Stomach (tissue), 8 donors: ENCODE measurements at regions not wholly inside any gene's neighbourhood (a gene's known extent, or its start where the extent isn't known, plus 50 kb on each side); places are given as distances from the start of the nearest gene placed in this dataset.

Experiments
- DNase-seq, 2 donors: peaks; one replicate each; pipeline versions ENCODE4 v3.0.0 to v3.0.0-alpha.2; 2013 to 2019
- H3K27ac ChIP-seq, 5 donors: fragments of 200-600 bp in 4 of 5; sonication (generic) in 4 of 5; one replicate each; pipeline ENCODE4 v1.5.1; 2013 to 2019; ENCODE audit warnings: mild to moderate bottlenecking in 1 of 5, moderate library complexity in 1 of 5
- H3K27me3 ChIP-seq, 3 donors: fragments of 200-600 bp; sonication (generic); one replicate each; pipeline ENCODE4 v1.5.1; 2017 to 2019; ENCODE audit warnings: mixed run types in 1 of 3
- H3K36me3 ChIP-seq, 4 donors: fragments of 200-600 bp; sonication (generic); 1 replicate in 3 of 4; 2 replicates in 1 of 4; pipeline ENCODE4 v1.5.1; 2016 to 2019
- H3K4me1 ChIP-seq, 4 donors: fragments of 200-600 bp; sonication (generic); one replicate each; pipeline ENCODE4 v1.5.1; 2016 to 2019
- H3K4me3 ChIP-seq, 4 donors: fragments of 200-600 bp; sonication (generic) in 3 of 4; one replicate each; pipeline ENCODE4 v1.5.1; 2016 to 2019; ENCODE audit warnings: mild to moderate bottlenecking in 1 of 4
- H3K9me3 ChIP-seq, 4 donors: fragments of 200-600 bp; sonication (generic); one replicate each; pipeline ENCODE4 v1.5.1; 2016 to 2019
- EP300 ChIP-seq: sonication (generic); formaldehyde crosslinking; IDR thresholded peaks from one replicate; pipeline ENCODE4 v1.6.1; 2017; ENCODE audit warnings: antibody characterized with exemption
- POLR2A ChIP-seq, 4 donors: fragments of 450-650 bp; IDR thresholded peaks; one replicate each; pipeline ENCODE4 v1.6.1; 2016; ENCODE audit warnings: antibody characterized with exemption in 4 of 4, control low read depth in 2 of 4, mild to moderate bottlenecking in 1 of 4, moderate library complexity in 1 of 4
- POLR2AphosphoS5 ChIP-seq, 3 donors: sonication (generic); formaldehyde crosslinking; IDR thresholded peaks; one replicate each; pipeline ENCODE4 v1.6.1; 2016; ENCODE audit warnings: antibody characterized with exemption in 3 of 3
- WGBS, 5 donors: extraction: QIAGEN DNeasy Blood & Tissue Kit in 3 of 5; methylation state at CpG; one replicate each; pipeline versions ENCODE4 v1.1.5 to v1.1.7; 2013 to 2018; 5-methylcytosine and 5-hydroxymethylcytosine counted together
- intact Hi-C: fragments of 100-400 bp; cut with DNase I; formaldehyde crosslinking; loops from one replicate; pipeline ENCODE4 v1.15.1; 2023; ENCODE audit warnings: low total_unique reads
- TF ChIP-seq, protein P1 (sequence below), 7 experiments: fragments of 450-650 bp in 4 of 7; fragments of 200-600 bp in 3 of 7; sonication (generic) in 3 of 7; IDR thresholded peaks; one replicate each; pipeline ENCODE4 v1.5.1; 2016 to 2019; ENCODE audit warnings: antibody characterized with exemption in 7 of 7, control low read depth in 2 of 7, mild to moderate bottlenecking in 1 of 7
- donor health status: healthy with polysubstance abuse.
- donor health status: Bipolar disorder and iron deficiency.
- donor health status: healthy.

DNA sequence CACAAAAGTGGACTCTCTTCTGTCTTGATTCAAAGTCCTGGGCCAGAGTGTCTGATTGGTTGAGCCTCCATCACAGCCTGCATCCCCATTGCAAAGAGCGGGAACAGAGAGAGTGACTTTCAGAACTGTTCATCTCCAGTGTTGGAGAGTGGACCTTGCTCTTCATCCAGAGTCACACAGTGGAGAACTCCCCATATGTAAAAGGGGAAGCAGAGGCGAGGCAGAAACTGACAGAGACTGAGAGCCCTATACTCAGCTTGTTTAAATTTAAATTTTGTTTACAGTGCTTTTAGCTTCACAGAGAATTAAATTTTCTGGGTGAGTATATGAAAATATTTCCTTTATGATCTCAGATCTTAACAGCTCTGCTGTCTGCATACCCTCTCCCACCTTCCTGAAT is 70.0 kb upstream of the SSBP2 start:
- H3K27ac ChIP-seq, result no peak overlapping the region
- intact Hi-C loops, result no loop called here
- WGBS, 5 donors, result 92 to 98% (median 95%) methylated on average over 2 of the region's 2 CpGs

DNA sequence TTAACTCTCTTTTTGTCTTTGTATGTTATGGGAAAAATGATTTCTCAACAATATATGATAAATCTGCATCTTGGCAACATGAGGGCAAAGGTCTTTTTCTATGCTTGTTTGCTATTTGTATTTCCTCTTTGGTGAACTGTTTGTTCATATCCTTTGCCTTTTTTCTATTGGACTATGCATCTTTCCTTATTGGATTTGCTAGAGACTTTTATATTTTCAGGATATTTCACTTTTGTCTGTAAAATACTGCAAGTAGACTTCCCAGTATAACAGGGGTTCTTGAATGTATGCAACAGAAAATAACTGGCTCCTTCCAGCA is 69.4 kb upstream of the SSBP2 start:
- no peaks in the 10 kb centered on the region for H3K36me3 ChIP-seq
- intact Hi-C loops, result no loop called here
- H3K27ac ChIP-seq, result no peak overlapping the region
- H3K27me3 ChIP-seq, result no peaks in the 10 kb centered on the region
- H3K4me1 ChIP-seq, result peaks cover 0 to 26% (median 3%) of the 10 kb centered on the region in 4 donors
- DNase-seq, result no peak
- H3K4me3 ChIP-seq, result no peak overlapping the region
- TF ChIP-seq POLR2A (IDR thresholded peaks at IDR 0.05), result no peak
- no peak for TF ChIP-seq EP300
- TF ChIP-seq POLR2AphosphoS5 (IDR thresholded peaks at IDR 0.05), result no peak
- TF ChIP-seq, protein P1, sequence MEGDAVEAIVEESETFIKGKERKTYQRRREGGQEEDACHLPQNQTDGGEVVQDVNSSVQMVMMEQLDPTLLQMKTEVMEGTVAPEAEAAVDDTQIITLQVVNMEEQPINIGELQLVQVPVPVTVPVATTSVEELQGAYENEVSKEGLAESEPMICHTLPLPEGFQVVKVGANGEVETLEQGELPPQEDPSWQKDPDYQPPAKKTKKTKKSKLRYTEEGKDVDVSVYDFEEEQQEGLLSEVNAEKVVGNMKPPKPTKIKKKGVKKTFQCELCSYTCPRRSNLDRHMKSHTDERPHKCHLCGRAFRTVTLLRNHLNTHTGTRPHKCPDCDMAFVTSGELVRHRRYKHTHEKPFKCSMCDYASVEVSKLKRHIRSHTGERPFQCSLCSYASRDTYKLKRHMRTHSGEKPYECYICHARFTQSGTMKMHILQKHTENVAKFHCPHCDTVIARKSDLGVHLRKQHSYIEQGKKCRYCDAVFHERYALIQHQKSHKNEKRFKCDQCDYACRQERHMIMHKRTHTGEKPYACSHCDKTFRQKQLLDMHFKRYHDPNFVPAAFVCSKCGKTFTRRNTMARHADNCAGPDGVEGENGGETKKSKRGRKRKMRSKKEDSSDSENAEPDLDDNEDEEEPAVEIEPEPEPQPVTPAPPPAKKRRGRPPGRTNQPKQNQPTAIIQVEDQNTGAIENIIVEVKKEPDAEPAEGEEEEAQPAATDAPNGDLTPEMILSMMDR (IDR thresholded peaks at IDR 0.05), result no peak
- H3K9me3 ChIP-seq, result no peaks in the 10 kb centered on the region

More for the DNA sequence above, 70.0 kb upstream of the SSBP2 start:
- Histone ChIP-seq H3K36me3 (no peaks in the 10 kb centered on the region), H3K4me1 (peaks cover 0 to 27% (median 3%) of the 10 kb centered on the region in 4 donors), H3K4me3 (no peak overlapping the region), H3K27me3 (no peaks in the 10 kb centered on the region), H3K9me3 (no peaks in the 10 kb centered on the region)
- TF ChIP-seq EP300 (no peak), POLR2AphosphoS5 (IDR thresholded peaks at IDR 0.05) (no peak)
- TF ChIP-seq, protein P1 (IDR thresholded peaks at IDR 0.05), result no peak
- DNase-seq, result no peak

DNA sequence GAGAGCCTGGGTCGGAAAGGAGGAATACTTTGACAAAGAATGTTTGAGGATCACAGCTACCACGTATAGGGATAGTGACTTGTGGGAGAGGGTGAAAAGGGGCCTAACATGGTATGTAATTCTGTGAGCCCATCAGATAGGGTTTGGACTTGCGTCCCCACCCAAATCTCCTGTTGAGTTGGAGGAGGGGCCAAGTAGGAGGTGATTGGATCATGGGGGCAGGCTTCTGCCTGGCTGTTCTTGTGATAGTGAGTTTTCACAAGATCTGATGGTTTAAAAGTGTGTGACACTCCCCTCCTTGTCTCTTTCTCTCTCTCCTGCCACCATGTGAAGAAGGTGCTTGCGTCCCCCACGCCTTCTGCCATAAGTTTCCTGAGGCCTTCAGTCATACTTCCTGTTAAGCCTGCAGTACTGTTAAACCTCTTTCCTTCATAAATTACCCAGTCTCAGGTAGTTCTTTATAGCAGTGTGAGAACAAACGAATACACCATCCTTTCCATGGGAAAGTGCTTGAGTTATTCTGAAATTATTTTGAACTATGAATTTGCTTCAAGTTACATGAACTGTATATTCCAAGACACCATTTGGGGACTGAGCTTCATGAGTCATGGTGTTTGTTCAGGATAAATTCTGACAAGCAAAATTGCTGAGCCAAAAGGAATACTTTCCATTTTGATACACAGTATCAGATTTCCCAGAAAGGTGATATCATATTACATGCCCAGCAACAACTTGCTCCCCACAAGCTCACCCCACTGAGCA is 68.8 kb upstream of the SSBP2 start:
- H3K4me3 ChIP-seq, result no peak overlapping the region
- peaks cover 0 to 20% (median 3%) of the 10 kb centered on the region in 4 donors for H3K4me1 ChIP-seq
- TF ChIP-seq, protein P1 (IDR thresholded peaks at IDR 0.05), result no peak
- TF ChIP-seq POLR2A (IDR thresholded peaks at IDR 0.05), result no peak
- no peak for TF ChIP-seq POLR2AphosphoS5 (IDR thresholded peaks at IDR 0.05)
- no peak for TF ChIP-seq EP300
- intact Hi-C loops, result no loop called here
- no peak overlapping the region for H3K27ac ChIP-seq
- no peaks in the 10 kb centered on the region for H3K9me3 ChIP-seq
- no peaks in the 10 kb centered on the region for H3K27me3 ChIP-seq
- no peak for DNase-seq
- no peaks in the 10 kb centered on the region for H3K36me3 ChIP-seq
- 78 to 88% (median 85%) methylated on average over 6 of the region's 6 CpGs for WGBS, 5 donors

DNA sequence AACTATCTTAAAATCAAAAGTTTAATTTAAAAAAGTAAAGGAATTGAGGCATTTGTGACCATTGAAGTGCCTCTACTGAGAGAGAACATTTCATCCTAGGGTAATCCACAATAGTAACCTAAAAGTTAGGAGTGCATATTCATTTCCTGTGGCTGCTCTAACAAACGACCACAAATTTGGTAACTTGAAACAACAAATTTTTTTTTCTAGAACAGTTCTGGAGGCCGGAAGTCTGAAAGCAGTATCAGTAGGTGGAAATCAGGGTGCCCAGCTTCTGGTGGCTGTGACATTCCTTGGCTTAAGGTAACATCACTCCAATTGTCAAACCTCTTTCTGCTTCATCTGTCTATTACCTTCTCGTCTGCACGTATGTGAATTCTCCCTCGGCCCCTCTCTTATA is 67.1 kb upstream of the SSBP2 start:
- 65 to 83% (median 77%) methylated on average over 5 of the region's 5 CpGs for WGBS, 5 donors
- H3K4me1 ChIP-seq, result peaks cover 0 to 20% (median 3%) of the 10 kb centered on the region in 4 donors
- H3K4me3 ChIP-seq, result no peak overlapping the region
- TF ChIP-seq, protein P1 (IDR thresholded peaks at IDR 0.05), result no peak
- no peak for TF ChIP-seq POLR2A (IDR thresholded peaks at IDR 0.05)
- no peak for TF ChIP-seq EP300
- no peak for TF ChIP-seq POLR2AphosphoS5 (IDR thresholded peaks at IDR 0.05)
- no peak for DNase-seq
- no peaks in the 10 kb centered on the region for H3K27me3 ChIP-seq
- H3K36me3 ChIP-seq, result no peaks in the 10 kb centered on the region
- intact Hi-C loops, result no loop called here
- no peaks in the 10 kb centered on the region for H3K9me3 ChIP-seq
- no peak overlapping the region for H3K27ac ChIP-seq
